Breast epithelium (tissue), 3 donors: ENCODE measurements at regions not wholly inside any gene's neighbourhood (a gene's known extent, or its start where the extent isn't known, plus 50 kb on each side); places are given as distances from the start of the nearest gene placed in this dataset.

Source experiments
- CTCF ChIP-seq, 3 donors: fragments of 450-650 bp; IDR thresholded peaks; one replicate each; pipeline ENCODE4 v1.5.1; 2016 to 2017; ENCODE audit warnings: antibody characterized with exemption in 3 of 3, mild to moderate bottlenecking in 3 of 3, moderate library complexity in 3 of 3
- POLR2A ChIP-seq: fragments of 450-650 bp; IDR thresholded peaks from one replicate; pipeline ENCODE4 v1.6.1; 2016; ENCODE audit warnings: antibody characterized with exemption, mild to moderate bottlenecking, moderate library complexity

GRCh38 chr12:54784115-54784514, 70.2 kb upstream of the MUCL1 start:
- TF ChIP-seq CTCF (IDR thresholded peaks at IDR 0.05) (no peak), POLR2A (no peak)
